Bronchial epithelial cell (primary cell): ENCODE measurements at regions not wholly inside any gene's neighbourhood (a gene's known extent, or its start where the extent isn't known, plus 50 kb on each side); places are given as distances from the start of the nearest gene placed in this dataset.

ENCODE experiments used
- DNase-seq: peaks from one replicate; pipeline ENCODE4 v3.0.0-alpha.2; 2010; ENCODE audit warnings: low read depth
- FAIRE-seq: peaks from 2 replicates; lab custom pipeline; 2011; peaks lifted over from hg19 to GRCh38; lab: Jason Lieb, UNC
- H3K27me3 ChIP-seq: 2 replicates; pipeline ENCODE4 v1.5.1; 2011; ENCODE audit warnings: low read length; ENCODE audit not compliant: control insufficient read depth, insufficient read depth
- H3K36me3 ChIP-seq: 2 replicates; pipeline ENCODE4 v1.5.1; 2011; ENCODE audit warnings: low read length; ENCODE audit not compliant: control insufficient read depth, insufficient read depth
- H3K4me3 ChIP-seq: 2 replicates; pipeline ENCODE4 v1.5.1; 2011; ENCODE audit warnings: mild to moderate bottlenecking, low read depth, low read length, control low read depth
- CTCF ChIP-seq: IDR thresholded peaks from 2 replicates; pipeline ENCODE4 v1.5.1; 2011; ENCODE audit warnings: mild to moderate bottlenecking, moderate library complexity, low read length, control low read depth, inconsistent platforms; ENCODE audit not compliant: insufficient read depth, severe bottlenecking

GRCh38 chr1:82230667-82231066 lies 429.9 kb downstream of the ADGRL2 start:
- no peak overlapping the region for H3K4me3 ChIP-seq
- H3K36me3 ChIP-seq: no peaks in the 10 kb centered on the region
- H3K27me3 ChIP-seq: no peaks in the 10 kb centered on the region
- DNase-seq (no peak), FAIRE-seq (no peak)
- TF ChIP-seq CTCF: no peak

GRCh38 chr1:82227306-82228095 lies 426.8 kb downstream of the ADGRL2 start:
- FAIRE-seq (no peak), DNase-seq (peak; percentile 73)
- Histone ChIP-seq H3K27me3 (no peaks in the 10 kb centered on the region), H3K36me3 (no peaks in the 10 kb centered on the region), H3K4me3 (no peak overlapping the region)
- no peak for TF ChIP-seq CTCF

GRCh38 chr1:82226186-82226505 lies 425.4 kb downstream of the ADGRL2 start:
- DNase-seq: peak; percentile 97
- no peaks in the 10 kb centered on the region for H3K27me3 ChIP-seq
- FAIRE-seq: no peak
- TF ChIP-seq CTCF: no peak
- no peaks in the 10 kb centered on the region for H3K36me3 ChIP-seq
- no peak overlapping the region for H3K4me3 ChIP-seq

GRCh38 chr1:82225421-82226185 lies 424.9 kb downstream of the ADGRL2 start:
- DNase-seq (peak; percentile 83), FAIRE-seq (no peak)
- no peak for TF ChIP-seq CTCF

GRCh38 chr1:82223091-82223490 lies 422.4 kb downstream of the ADGRL2 start:
- H3K4me3 ChIP-seq: no peak overlapping the region
- DNase-seq (no peak), FAIRE-seq (no peak)
- H3K27me3 ChIP-seq: no peaks in the 10 kb centered on the region
- TF ChIP-seq CTCF: no peak
- H3K36me3 ChIP-seq: no peaks in the 10 kb centered on the region

More at GRCh38 chr1:82225421-82226185, 424.9 kb downstream of the ADGRL2 start:
- no peak overlapping the region for H3K4me3 ChIP-seq
- no peaks in the 10 kb centered on the region for H3K27me3 ChIP-seq
- H3K36me3 ChIP-seq: no peaks in the 10 kb centered on the region

DNA sequence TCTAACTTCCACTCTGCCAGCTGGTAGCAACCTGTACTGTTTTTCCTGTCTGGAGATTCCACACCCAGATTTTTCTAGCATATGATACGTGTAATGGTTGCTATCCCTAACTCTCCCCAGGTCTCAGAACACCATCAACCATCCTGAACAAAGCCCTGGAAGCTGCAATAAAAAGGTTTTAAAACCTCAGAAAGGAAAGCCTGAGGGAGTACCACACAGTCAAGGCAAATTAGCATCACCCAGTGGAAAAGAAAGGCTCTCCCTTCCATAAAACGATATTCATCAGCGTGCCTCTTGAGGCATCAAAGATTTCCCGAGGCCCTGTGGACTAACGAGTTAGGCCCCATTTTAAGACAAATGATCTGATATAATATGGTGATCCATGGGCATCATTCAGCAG lies 421.0 kb downstream of the ADGRL2 start:
- no peak for DNase-seq
- no peaks in the 10 kb centered on the region for H3K36me3 ChIP-seq
- H3K27me3 ChIP-seq: no peaks in the 10 kb centered on the region
- no peak for TF ChIP-seq CTCF
- no peak for FAIRE-seq
- no peak overlapping the region for H3K4me3 ChIP-seq
